Transverse colon (tissue), 4 donors: ENCODE measurements at regions not wholly inside any gene's neighbourhood (a gene's known extent, or its start where the extent isn't known, plus 50 kb on each side); places are given as distances from the start of the nearest gene placed in this dataset.

Experiments
- CTCF ChIP-seq, 5 experiments: fragments of 200-600 bp in 3 of 5; fragments of 450-650 bp in 2 of 5; sonication (generic) in 3 of 5; IDR thresholded peaks; 1 replicate in 2 of 5; 2 replicates in 3 of 5; pipeline ENCODE4 v1.5.1; 2016 to 2017; ENCODE audit warnings: antibody characterized with exemption in 5 of 5, inconsistent platforms in 3 of 5, mild to moderate bottlenecking in 2 of 5, moderate library complexity in 1 of 5
- POLR2A ChIP-seq: fragments of 450-650 bp; IDR thresholded peaks from one replicate; pipeline ENCODE4 v1.6.1; 2016; ENCODE audit warnings: antibody characterized with exemption, mild to moderate bottlenecking, moderate library complexity
- POLR2AphosphoS5 ChIP-seq, 3 donors: sonication (generic); formaldehyde crosslinking; IDR thresholded peaks; one replicate each; pipeline ENCODE4 v1.6.1; 2016; ENCODE audit warnings: antibody characterized with exemption in 3 of 3

GRCh38 chr16:76650582-76650981, 373.4 kb downstream of the CNTNAP4 start:
- no peak for TF ChIP-seq POLR2AphosphoS5 (IDR thresholded peaks at IDR 0.05)
- TF ChIP-seq CTCF (IDR thresholded peaks at IDR 0.05): no peak
- TF ChIP-seq POLR2A: no peak
